DOHH2 (cell line): ENCODE measurements at regions not wholly inside any gene's neighbourhood (a gene's known extent, or its start where the extent isn't known, plus 50 kb on each side); places are given as distances from the start of the nearest gene placed in this dataset.

ENCODE experiments used
- H3F3A ChIP-seq: fragments of 200-600 bp; sonication (generic), shearing (Covaris generic); 2 replicates; pipeline ENCODE4 v1.6.0; 2016; ENCODE audit warnings: antibody characterized with exemption, mild to moderate bottlenecking; ENCODE audit not compliant: control insufficient read depth, insufficient read depth
- H3K27ac ChIP-seq: fragments of 200-600 bp; sonication (generic); 2 replicates; pipeline ENCODE4 v1.5.1; 2014; ENCODE audit warnings: low read depth, mild to moderate bottlenecking, low read length, moderate library complexity
- H3K27me3 ChIP-seq: fragments of 200-600 bp; sonication (generic); 2 replicates; pipeline ENCODE4 v1.6.1; 2014; ENCODE audit warnings: mild to moderate bottlenecking, low read length, mixed read lengths; ENCODE audit not compliant: control insufficient read depth
- H3K36me3 ChIP-seq: fragments of 200-600 bp; sonication (generic); 2 replicates; pipeline ENCODE4 v1.6.1; 2014; ENCODE audit warnings: mild to moderate bottlenecking, low read length, moderate library complexity, mixed read lengths; ENCODE audit not compliant: control insufficient read depth
- H3K4me1 ChIP-seq: fragments of 200-600 bp; sonication (generic); 2 replicates; pipeline ENCODE4 v1.6.1; 2014; ENCODE audit warnings: mild to moderate bottlenecking, low read length, mixed read lengths; ENCODE audit not compliant: control insufficient read depth
- H3K4me2 ChIP-seq: fragments of 200-600 bp; sonication (generic); 2 replicates; pipeline ENCODE4 v1.6.0; 2014; ENCODE audit warnings: mild to moderate bottlenecking, low read length, moderate library complexity
- H3K4me3 ChIP-seq: fragments of 200-600 bp; sonication (generic); 2 replicates; pipeline ENCODE4 v1.5.1; 2014; ENCODE audit warnings: mild to moderate bottlenecking, low read length, mixed read lengths
- H3K79me2 ChIP-seq: fragments of 200-600 bp; sonication (generic); 2 replicates; pipeline ENCODE4 v1.6.1; 2014; ENCODE audit warnings: mild to moderate bottlenecking, low read length, mixed read lengths; ENCODE audit not compliant: control insufficient read depth
- H3K9me2 ChIP-seq: fragments of 200-600 bp; sonication (generic); replicated peaks from 2 replicates; pipeline ENCODE4 v1.6.1; 2014; ENCODE audit warnings: mild to moderate bottlenecking, low read length, mixed read lengths; ENCODE audit not compliant: control insufficient read depth
- H3K9me3 ChIP-seq: fragments of 200-600 bp; sonication (generic); 2 replicates; pipeline ENCODE4 v1.6.1; 2014; ENCODE audit warnings: antibody characterized with exemption, low read length, mixed read lengths; ENCODE audit not compliant: control insufficient read depth, insufficient read depth
- H4K20me1 ChIP-seq: fragments of 200-600 bp; sonication (generic); 2 replicates; pipeline ENCODE4 v1.6.0; 2014; ENCODE audit warnings: low read depth, mild to moderate bottlenecking, antibody characterized with exemption, low read length, moderate library complexity; ENCODE audit not compliant: control insufficient read depth, insufficient read depth
- EZH2phosphoT487 ChIP-seq: fragments of 200-600 bp; sonication (generic); IDR thresholded peaks from 2 replicates; pipeline ENCODE4 v1.6.1; 2017; ENCODE audit warnings: borderline replicate concordance, mild to moderate bottlenecking, antibody characterized with exemption, low read length, moderate library complexity, mixed read lengths
- TF ChIP-seq, protein P1 (sequence below): fragments of 200-600 bp; sonication (generic); IDR thresholded peaks from one replicate; pipeline ENCODE4 v1.5.1; 2014; ENCODE audit warnings: antibody characterized with exemption, mild to moderate bottlenecking, low read depth, low read length; ENCODE audit not compliant: poor library complexity, severe bottlenecking

DNA sequence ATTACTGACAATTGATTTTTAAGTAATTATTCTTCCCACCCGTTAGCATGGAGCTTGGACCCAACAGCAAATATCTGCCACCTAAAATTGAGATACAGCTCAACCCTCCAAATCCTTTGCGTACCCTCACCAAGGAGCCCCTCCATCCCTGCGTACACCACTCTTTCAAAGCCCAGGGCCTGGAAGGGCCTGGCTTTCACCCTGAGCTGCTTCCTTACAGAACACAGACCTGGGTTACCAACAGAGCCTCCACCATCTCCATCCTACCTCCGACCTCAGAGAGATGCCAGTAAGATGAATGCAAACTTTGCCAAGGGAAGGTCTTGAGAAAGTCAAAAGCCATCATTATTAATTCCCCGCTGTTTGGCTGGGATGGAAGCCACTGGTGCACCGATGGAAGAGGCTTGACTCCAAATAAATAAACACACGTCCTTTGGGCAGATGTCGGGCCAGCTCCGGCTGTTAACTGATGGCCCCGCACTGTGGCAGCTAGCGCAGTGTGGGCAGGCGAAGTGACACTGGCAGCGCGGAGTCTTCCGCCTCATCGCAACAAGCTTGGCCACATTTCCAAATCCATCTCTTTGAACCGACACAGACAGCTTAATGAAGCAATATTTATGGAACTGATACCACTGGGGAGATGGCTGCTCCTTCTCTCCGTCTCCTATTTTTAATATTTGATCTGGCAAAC is 150.2 kb upstream of the VSTM2B start:
- Histone ChIP-seq H3K36me3 (no peaks in the 10 kb centered on the region), H3K4me1 (no peaks in the 10 kb centered on the region), H3K9me3 (no peaks in the 10 kb centered on the region), H3K9me2 (no peaks in the 10 kb centered on the region), H4K20me1 (no peaks in the 10 kb centered on the region), H3F3A (no peaks in the 10 kb centered on the region), H3K79me2 (no peaks in the 10 kb centered on the region), H3K27ac (no peak overlapping the region), H3K4me3 (no peak overlapping the region), H3K27me3 (no peaks in the 10 kb centered on the region), H3K4me2 (no peak overlapping the region)
- TF ChIP-seq EZH2phosphoT487, result no peak
- TF ChIP-seq, protein P1, sequence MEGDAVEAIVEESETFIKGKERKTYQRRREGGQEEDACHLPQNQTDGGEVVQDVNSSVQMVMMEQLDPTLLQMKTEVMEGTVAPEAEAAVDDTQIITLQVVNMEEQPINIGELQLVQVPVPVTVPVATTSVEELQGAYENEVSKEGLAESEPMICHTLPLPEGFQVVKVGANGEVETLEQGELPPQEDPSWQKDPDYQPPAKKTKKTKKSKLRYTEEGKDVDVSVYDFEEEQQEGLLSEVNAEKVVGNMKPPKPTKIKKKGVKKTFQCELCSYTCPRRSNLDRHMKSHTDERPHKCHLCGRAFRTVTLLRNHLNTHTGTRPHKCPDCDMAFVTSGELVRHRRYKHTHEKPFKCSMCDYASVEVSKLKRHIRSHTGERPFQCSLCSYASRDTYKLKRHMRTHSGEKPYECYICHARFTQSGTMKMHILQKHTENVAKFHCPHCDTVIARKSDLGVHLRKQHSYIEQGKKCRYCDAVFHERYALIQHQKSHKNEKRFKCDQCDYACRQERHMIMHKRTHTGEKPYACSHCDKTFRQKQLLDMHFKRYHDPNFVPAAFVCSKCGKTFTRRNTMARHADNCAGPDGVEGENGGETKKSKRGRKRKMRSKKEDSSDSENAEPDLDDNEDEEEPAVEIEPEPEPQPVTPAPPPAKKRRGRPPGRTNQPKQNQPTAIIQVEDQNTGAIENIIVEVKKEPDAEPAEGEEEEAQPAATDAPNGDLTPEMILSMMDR, result no peak

DNA sequence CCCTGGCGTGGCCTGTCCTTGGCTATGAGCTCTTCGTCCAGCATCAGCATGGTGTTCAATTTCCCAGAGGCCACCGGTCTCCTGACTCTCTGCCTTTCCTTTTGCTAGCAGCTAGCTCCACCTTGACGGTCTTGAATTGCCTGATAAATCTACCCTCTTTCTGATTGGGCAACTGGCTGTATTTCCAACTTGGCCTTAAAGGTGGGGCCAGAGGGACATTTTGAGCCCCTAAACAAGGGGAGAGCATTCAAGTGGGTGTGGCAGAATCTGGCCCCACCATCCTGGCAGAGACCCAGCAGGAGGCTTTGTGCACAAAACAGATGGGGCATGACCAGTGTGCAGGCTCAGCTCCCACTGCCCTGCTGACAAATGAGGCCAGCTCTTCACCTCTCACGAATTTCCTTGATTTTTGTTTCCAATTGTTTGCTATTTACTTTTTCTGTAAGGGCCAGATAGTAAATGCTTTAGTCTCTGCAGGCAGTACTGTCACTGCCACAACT is 148.9 kb upstream of the VSTM2B start:
- Histone ChIP-seq H4K20me1 (no peaks in the 10 kb centered on the region), H3K36me3 (no peaks in the 10 kb centered on the region)

DNA sequence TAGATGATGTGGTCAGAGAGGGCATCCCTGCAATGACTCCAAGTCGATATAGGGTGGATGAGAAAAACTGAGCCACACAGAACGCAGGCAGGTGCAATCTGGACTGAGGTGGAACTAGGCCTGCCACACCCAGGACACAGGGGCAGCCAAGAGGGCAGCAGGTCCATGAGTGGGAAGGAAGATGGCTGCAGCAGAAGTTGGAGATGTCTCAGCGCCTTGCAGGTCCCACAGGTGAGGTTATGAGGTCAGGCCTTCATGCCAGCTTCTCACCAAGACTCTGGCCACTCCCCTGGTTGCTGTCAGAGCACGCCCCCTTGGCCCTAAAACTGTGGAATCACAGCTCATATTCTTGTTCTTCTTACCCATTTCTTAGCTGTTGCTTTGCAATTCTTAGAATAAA is 147.7 kb upstream of the VSTM2B start:
- no peaks in the 10 kb centered on the region for H3K36me3 ChIP-seq
- H3K27ac ChIP-seq, result no peak overlapping the region
- H3K9me3 ChIP-seq, result no peaks in the 10 kb centered on the region
- no peak overlapping the region for H3K4me2 ChIP-seq
- no peaks in the 10 kb centered on the region for H3K9me2 ChIP-seq
- H3K4me1 ChIP-seq, result no peaks in the 10 kb centered on the region
- no peak overlapping the region for H3K4me3 ChIP-seq
- H3F3A ChIP-seq, result no peaks in the 10 kb centered on the region
- no peaks in the 10 kb centered on the region for H3K27me3 ChIP-seq
- no peaks in the 10 kb centered on the region for H4K20me1 ChIP-seq
- TF ChIP-seq, protein P1, result no peak
- TF ChIP-seq EZH2phosphoT487, result no peak
- no peaks in the 10 kb centered on the region for H3K79me2 ChIP-seq

More for the DNA sequence above, 148.9 kb upstream of the VSTM2B start:
- Histone ChIP-seq H3K9me2 (no peaks in the 10 kb centered on the region), H3K27me3 (no peaks in the 10 kb centered on the region), H3K4me1 (no peaks in the 10 kb centered on the region), H3F3A (no peaks in the 10 kb centered on the region), H3K27ac (no peak overlapping the region), H3K4me2 (no peak overlapping the region), H3K79me2 (no peaks in the 10 kb centered on the region), H3K9me3 (no peaks in the 10 kb centered on the region), H3K4me3 (no peak overlapping the region)
- no peak for TF ChIP-seq EZH2phosphoT487
- TF ChIP-seq, protein P1, result no peak
